ENCODE measurements at regions not wholly inside any gene's neighbourhood (a gene's known extent, or its start where the extent isn't known, plus 50 kb on each side); places are given as distances from the start of the nearest gene placed in this dataset.

- no peak for DNase-seq
Observed at GRCh38 chr5:143619040-143619439, 192.9 kb upstream of the HMHB1 start.

GRCh38 chr5:143618141-143618540, 193.8 kb upstream of the HMHB1 start:
- DNase-seq = no peak

- no peak for DNase-seq
Observed at GRCh38 chr5:143614831-143615230, 197.1 kb upstream of the HMHB1 start.

GRCh38 chr5:143613329-143613728, 198.6 kb upstream of the HMHB1 start:
- no peak for DNase-seq

GRCh38 chr5:143610946-143611345, 201.0 kb upstream of the HMHB1 start:
- DNase-seq = no peak

- DNase-seq = peak; percentile 40
Observed at GRCh38 chr5:143606043-143606752, 202.7 kb upstream of the NR3C1 start.

- peak; percentile 15 for DNase-seq
Observed at GRCh38 chr5:143605403-143606005, 202.0 kb upstream of the NR3C1 start.

- DNase-seq = no peak
Observed at GRCh38 chr5:143601917-143602333, 198.4 kb upstream of the NR3C1 start.

GRCh38 chr5:143601357-143601756, 197.9 kb upstream of the NR3C1 start:
- DNase-seq = no peak

GRCh38 chr5:143600396-143601075, 197.1 kb upstream of the NR3C1 start:
- no peak for DNase-seq

- DNase-seq = no peak
Observed at GRCh38 chr5:143599474-143599873, 196.0 kb upstream of the NR3C1 start.

GRCh38 chr5:143596824-143597223, 193.3 kb upstream of the NR3C1 start:
- no peak for DNase-seq

- DNase-seq = no peak
Observed at GRCh38 chr5:143594902-143595818, 191.7 kb upstream of the NR3C1 start.

GRCh38 chr5:143593723-143594122, 190.2 kb upstream of the NR3C1 start:
- no peak for DNase-seq

- DNase-seq = no peak
Observed at GRCh38 chr5:143592648-143593047, 189.2 kb upstream of the NR3C1 start.

- DNase-seq = no peak
Observed at GRCh38 chr5:143588933-143589662, 185.6 kb upstream of the NR3C1 start.

GRCh38 chr5:143588121-143588520, 184.6 kb upstream of the NR3C1 start:
- DNase-seq = peak; percentile 31

GRCh38 chr5:143586781-143587362, 183.4 kb upstream of the NR3C1 start:
- DNase-seq = no peak

GRCh38 chr5:143585970-143586369, 182.5 kb upstream of the NR3C1 start:
- DNase-seq = no peak

GRCh38 chr5:143583409-143583808, 179.9 kb upstream of the NR3C1 start:
- no peak for DNase-seq

GRCh38 chr5:143582869-143583268, 179.4 kb upstream of the NR3C1 start:
- no peak for DNase-seq

GRCh38 chr5:143582176-143582575, 178.7 kb upstream of the NR3C1 start:
- DNase-seq = no peak
